Osteoblast (primary cell): ENCODE measurements at regions not wholly inside any gene's neighbourhood (a gene's known extent, or its start where the extent isn't known, plus 50 kb on each side); places are given as distances from the start of the nearest gene placed in this dataset.

Experiments
- DNase-seq: peaks from one replicate; pipeline ENCODE4 v3.0.0; 2011; ENCODE audit warnings: low spot score, mixed read lengths; ENCODE audit not compliant: insufficient read length; ENCODE audit errors: missing footprints
- H2AFZ ChIP-seq: 2 replicates; pipeline ENCODE4 v1.6.0; 2011; ENCODE audit warnings: mild to moderate bottlenecking, low read length
- H3K27ac ChIP-seq: 2 replicates; pipeline ENCODE4 v1.5.1; 2011; ENCODE audit warnings: mild to moderate bottlenecking, low read depth, low read length, moderate library complexity
- H3K27me3 ChIP-seq: 2 replicates; pipeline ENCODE4 v1.6.0; 2012; ENCODE audit warnings: mild to moderate bottlenecking, control low read depth, inconsistent platforms, low read length, moderate library complexity; ENCODE audit not compliant: insufficient read depth
- H3K36me3 ChIP-seq: 2 replicates; pipeline ENCODE4 v1.5.1; 2011; ENCODE audit warnings: mild to moderate bottlenecking, low read length, control low read depth, moderate library complexity; ENCODE audit not compliant: insufficient read depth
- H3K4me1 ChIP-seq: 2 replicates; pipeline ENCODE4 v1.5.1; 2011; ENCODE audit warnings: mild to moderate bottlenecking, low read length, control low read depth, moderate library complexity; ENCODE audit not compliant: insufficient read depth
- H3K4me2 ChIP-seq: 2 replicates; pipeline ENCODE4 v1.6.0; 2011; ENCODE audit warnings: mild to moderate bottlenecking, low read length; ENCODE audit not compliant: insufficient read depth
- H3K4me3 ChIP-seq: fragments of 200-600 bp; sonication (generic); 3 replicates; pipeline ENCODE4 v1.5.1; 2012; ENCODE audit warnings: mild to moderate bottlenecking, low read length, inconsistent platforms; ENCODE audit not compliant: insufficient read depth
- H3K79me2 ChIP-seq: 2 replicates; pipeline ENCODE4 v1.6.0; 2012; ENCODE audit warnings: mild to moderate bottlenecking, low read length, control low read depth, inconsistent platforms; ENCODE audit not compliant: insufficient read depth
- H3K9me3 ChIP-seq: 2 replicates; pipeline ENCODE4 v1.5.1; 2011; ENCODE audit warnings: low read depth, low read length, control low read depth
- H4K20me1 ChIP-seq: 2 replicates; pipeline ENCODE4 v1.6.0; 2012; ENCODE audit warnings: mild to moderate bottlenecking, low read length, control low read depth; ENCODE audit not compliant: insufficient read depth
- TF ChIP-seq, protein P1 (sequence below): IDR thresholded peaks from 2 replicates; pipeline ENCODE4 v1.5.1; 2011; ENCODE audit warnings: mild to moderate bottlenecking, low read depth, low read length, moderate library complexity; ENCODE audit errors: extremely low read depth

DNA sequence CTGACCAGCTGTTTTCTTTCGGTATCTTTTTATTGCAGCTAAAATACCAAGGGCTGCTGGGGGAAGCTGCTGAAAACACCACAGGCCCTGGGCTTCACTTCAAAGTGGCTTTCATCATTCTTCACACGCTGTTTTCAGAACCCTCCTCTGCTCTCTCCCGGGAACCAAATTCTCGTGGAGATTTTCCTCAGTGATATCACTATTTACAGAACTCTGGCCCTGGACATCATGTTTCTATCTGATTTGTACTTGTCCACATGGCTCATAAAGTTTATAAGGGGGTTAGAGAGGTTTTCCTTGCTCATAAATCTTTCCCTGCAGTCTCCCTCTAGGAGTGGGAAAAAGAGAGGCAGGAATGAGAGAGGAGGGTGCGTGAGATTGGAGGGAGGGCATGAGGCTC is 177.4 kb upstream of the NPVF start:
- H2AFZ ChIP-seq, result peak overlapping the region; percentile 25
- no peaks in the 10 kb centered on the region for H3K79me2 ChIP-seq
- no peaks in the 10 kb centered on the region for H3K36me3 ChIP-seq
- H3K9me3 ChIP-seq, result no peaks in the 10 kb centered on the region
- H3K4me3 ChIP-seq, result no peak overlapping the region
- no peak overlapping the region for H3K27ac ChIP-seq
- peaks cover 8% of the 10 kb centered on the region for H3K4me1 ChIP-seq
- H3K27me3 ChIP-seq, result no peaks in the 10 kb centered on the region
- H4K20me1 ChIP-seq, result no peaks in the 10 kb centered on the region
- TF ChIP-seq, protein P1, sequence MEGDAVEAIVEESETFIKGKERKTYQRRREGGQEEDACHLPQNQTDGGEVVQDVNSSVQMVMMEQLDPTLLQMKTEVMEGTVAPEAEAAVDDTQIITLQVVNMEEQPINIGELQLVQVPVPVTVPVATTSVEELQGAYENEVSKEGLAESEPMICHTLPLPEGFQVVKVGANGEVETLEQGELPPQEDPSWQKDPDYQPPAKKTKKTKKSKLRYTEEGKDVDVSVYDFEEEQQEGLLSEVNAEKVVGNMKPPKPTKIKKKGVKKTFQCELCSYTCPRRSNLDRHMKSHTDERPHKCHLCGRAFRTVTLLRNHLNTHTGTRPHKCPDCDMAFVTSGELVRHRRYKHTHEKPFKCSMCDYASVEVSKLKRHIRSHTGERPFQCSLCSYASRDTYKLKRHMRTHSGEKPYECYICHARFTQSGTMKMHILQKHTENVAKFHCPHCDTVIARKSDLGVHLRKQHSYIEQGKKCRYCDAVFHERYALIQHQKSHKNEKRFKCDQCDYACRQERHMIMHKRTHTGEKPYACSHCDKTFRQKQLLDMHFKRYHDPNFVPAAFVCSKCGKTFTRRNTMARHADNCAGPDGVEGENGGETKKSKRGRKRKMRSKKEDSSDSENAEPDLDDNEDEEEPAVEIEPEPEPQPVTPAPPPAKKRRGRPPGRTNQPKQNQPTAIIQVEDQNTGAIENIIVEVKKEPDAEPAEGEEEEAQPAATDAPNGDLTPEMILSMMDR, result no peak
- H3K4me2 ChIP-seq, result no peak overlapping the region
- no peak for DNase-seq

DNA sequence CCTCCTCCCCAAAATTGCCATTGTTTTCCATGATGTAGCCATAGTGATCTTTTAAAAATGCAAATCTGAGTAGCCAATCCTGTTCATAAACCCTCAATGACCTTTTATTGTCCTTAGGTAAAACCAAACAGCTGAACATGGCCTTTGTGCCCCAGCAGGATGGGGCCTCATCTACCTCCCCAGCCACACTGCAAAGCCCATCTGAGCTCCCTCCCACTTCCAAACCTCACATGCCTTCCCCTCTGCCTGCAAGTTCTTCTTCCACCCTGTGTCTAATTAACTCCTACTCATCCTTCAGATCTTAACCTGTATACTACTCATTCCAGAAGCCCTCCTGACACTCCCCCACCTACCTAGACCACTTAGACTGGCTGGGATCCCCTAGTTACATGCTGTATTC is 178.8 kb upstream of the NPVF start:
- H3K4me3 ChIP-seq, result no peak overlapping the region
- no peak for DNase-seq
- no peaks in the 10 kb centered on the region for H3K9me3 ChIP-seq
- H2AFZ ChIP-seq, result no peak overlapping the region
- TF ChIP-seq, protein P1, result no peak
- H3K27me3 ChIP-seq, result no peaks in the 10 kb centered on the region
- no peaks in the 10 kb centered on the region for H3K79me2 ChIP-seq
- H3K4me2 ChIP-seq, result no peak overlapping the region
- no peak overlapping the region for H3K27ac ChIP-seq
- H3K4me1 ChIP-seq, result peaks cover 8% of the 10 kb centered on the region
- H3K36me3 ChIP-seq, result no peaks in the 10 kb centered on the region
- H4K20me1 ChIP-seq, result no peaks in the 10 kb centered on the region

DNA sequence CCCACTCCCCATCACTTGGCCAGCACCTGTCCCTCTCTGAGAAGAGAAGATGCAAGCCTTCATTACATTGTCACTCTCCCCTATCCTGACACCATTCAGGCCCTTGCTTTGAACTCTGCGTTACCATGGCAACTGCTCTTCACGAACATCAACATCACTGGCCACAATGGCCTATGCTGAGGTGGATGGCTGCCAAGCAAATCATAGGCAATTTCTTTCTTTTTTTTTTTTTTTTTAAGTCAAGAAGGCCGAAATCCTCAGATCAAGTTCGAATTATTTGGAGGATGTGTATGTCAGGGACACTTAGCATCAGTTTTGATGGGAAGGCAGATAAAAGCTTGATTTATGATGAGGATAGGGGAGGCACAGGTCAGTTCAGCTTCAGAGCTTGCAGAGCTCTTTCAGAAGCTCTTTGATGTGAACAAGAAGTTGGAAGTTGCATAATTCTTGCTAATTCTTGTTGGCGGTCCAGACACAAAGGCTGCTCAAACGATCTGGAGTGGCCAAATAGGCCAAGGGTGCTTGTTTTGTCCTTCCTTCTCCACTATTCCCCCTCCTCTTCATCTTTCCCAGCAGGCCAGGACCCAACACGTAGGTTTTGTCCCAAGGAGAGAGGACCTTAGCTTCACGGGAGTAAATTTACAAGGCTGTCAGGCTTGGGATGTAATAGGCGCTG is 179.9 kb upstream of the NPVF start:
- H4K20me1 ChIP-seq, result no peaks in the 10 kb centered on the region
- H3K9me3 ChIP-seq, result no peaks in the 10 kb centered on the region
- no peak overlapping the region for H3K27ac ChIP-seq
- no peaks in the 10 kb centered on the region for H3K79me2 ChIP-seq
- H3K4me1 ChIP-seq, result no peaks in the 10 kb centered on the region
- DNase-seq, result no peak
- H3K4me2 ChIP-seq, result no peak overlapping the region
- no peak overlapping the region for H3K4me3 ChIP-seq
- no peak overlapping the region for H2AFZ ChIP-seq
- no peaks in the 10 kb centered on the region for H3K27me3 ChIP-seq
- TF ChIP-seq, protein P1, result no peak
- H3K36me3 ChIP-seq, result no peaks in the 10 kb centered on the region

DNA sequence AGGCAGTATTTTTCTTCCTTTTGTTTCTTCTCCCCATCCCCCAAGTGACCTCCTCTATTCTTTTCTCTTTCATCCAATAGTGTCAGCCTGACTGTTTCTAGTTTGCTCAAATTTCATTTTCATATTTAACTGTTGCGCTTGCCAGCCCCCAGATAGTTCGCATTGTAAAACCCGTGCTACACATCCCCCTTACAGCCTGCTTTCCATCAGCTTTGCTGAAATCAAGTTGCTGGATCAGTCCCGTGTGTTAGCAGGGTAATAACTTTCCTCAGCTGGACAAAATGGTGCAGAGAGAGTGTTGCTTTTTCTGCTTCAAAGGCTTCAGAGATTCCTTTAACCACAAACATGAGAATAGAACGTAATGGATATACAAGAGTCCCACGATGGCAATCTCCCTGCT is 180.6 kb upstream of the NPVF start:
- Histone ChIP-seq H3K36me3 (no peaks in the 10 kb centered on the region), H3K4me3 (no peak overlapping the region), H3K27ac (no peak overlapping the region), H3K4me1 (no peaks in the 10 kb centered on the region), H3K27me3 (no peaks in the 10 kb centered on the region), H3K9me3 (no peaks in the 10 kb centered on the region), H3K79me2 (no peaks in the 10 kb centered on the region), H3K4me2 (no peak overlapping the region), H4K20me1 (no peaks in the 10 kb centered on the region), H2AFZ (no peak overlapping the region)
- TF ChIP-seq, protein P1, result no peak
- no peak for DNase-seq
